GM12892 (cell line): ENCODE measurements at regions not wholly inside any gene's neighbourhood (a gene's known extent, or its start where the extent isn't known, plus 50 kb on each side); places are given as distances from the start of the nearest gene placed in this dataset.
"Not testable (repeated sequence)": the region's sequence is repeated elsewhere in the genome, so short reads cannot be mapped to it uniquely, and the experiment has no call there.

Source experiments
- DNase-seq: peaks from one replicate; pipeline ENCODE4 v3.0.0; 2011; ENCODE audit not compliant: insufficient read length
- FAIRE-seq: peaks from 2 replicates; lab custom pipeline; 2011; peaks lifted over from hg19 to GRCh38; lab: Jason Lieb, UNC
- POLR2A ChIP-seq: IDR thresholded peaks from 2 replicates; pipeline ENCODE4 v1.6.1; 2011; ENCODE audit warnings: low read depth, low read length, control low read depth
- POLR2AphosphoS5 ChIP-seq: IDR thresholded peaks from 2 replicates; pipeline ENCODE4 v1.6.1; 2011; ENCODE audit warnings: low read depth, low read length, control low read depth
- TAF1 ChIP-seq: IDR thresholded peaks from 2 replicates; pipeline ENCODE4 v1.6.1; 2011; ENCODE audit warnings: low read depth, mild to moderate bottlenecking, control low read depth, low read length, borderline replicate concordance

- not testable (repeated sequence) for FAIRE-seq, DNase-seq
Observed at GRCh38 chr1:149635290-149635899, 51.7 kb downstream of the PPIAL4C start.

DNA sequence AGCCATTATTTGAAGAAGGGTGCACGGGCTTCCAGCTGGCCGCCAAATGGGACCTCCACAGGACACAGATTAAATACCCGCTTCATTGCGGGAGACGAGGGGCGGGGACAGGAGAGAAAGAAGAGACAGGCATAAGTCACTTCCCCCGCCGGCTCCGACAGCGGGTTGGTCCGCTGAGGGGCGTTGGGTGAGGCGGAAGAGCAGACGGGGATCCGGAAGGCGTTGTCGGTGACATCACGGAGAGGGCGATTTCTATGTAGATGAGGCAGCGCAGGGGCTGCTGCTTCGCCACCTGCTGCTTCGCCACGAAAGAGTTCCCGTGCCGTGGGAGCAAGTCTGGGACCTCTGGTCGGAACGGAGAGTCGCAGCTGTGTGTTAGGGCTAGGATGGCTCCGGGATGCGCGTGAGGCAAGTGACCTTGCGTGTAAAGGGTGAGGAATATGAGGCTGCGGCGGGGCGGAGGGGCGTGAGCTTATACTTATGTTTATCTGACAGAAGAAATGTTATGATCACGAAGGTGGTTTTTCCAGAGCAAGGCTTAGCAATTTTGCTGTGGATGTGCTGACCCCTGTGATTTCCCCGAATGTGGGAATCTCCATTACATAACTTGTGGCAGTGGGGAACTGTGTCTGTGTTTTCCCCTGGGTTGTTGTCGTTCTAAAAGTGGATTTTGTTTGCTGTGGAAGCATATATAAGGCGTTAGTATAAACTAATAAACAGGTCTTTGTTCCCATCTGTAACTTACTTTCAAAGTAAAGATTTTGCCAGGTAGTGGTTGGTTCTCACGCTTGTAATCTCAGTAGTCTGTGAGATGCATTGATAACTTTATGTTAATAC is 52.9 kb downstream of the PPIAL4C start:
- DNase-seq, FAIRE-seq: not testable (repeated sequence)
- TF ChIP-seq POLR2A (peak; percentile 98), POLR2AphosphoS5 (peak; percentile 100), TAF1 (peak; percentile 43; the same call in 1 of the 2 replicates)

GRCh38 chr1:149638481-149638880 is 54.8 kb downstream of the PPIAL4C start:
- DNase-seq, FAIRE-seq: not testable (repeated sequence)

GRCh38 chr1:149638901-149639658 is 55.4 kb downstream of the PPIAL4C start:
- DNase-seq, FAIRE-seq: not testable (repeated sequence)

GRCh38 chr1:149641179-149641578 is 57.5 kb downstream of the PPIAL4C start:
- not testable (repeated sequence) for DNase-seq, FAIRE-seq

- not testable (repeated sequence) for DNase-seq, FAIRE-seq
Observed at GRCh38 chr1:149644818-149645217, 61.2 kb downstream of the PPIAL4C start.

DNA sequence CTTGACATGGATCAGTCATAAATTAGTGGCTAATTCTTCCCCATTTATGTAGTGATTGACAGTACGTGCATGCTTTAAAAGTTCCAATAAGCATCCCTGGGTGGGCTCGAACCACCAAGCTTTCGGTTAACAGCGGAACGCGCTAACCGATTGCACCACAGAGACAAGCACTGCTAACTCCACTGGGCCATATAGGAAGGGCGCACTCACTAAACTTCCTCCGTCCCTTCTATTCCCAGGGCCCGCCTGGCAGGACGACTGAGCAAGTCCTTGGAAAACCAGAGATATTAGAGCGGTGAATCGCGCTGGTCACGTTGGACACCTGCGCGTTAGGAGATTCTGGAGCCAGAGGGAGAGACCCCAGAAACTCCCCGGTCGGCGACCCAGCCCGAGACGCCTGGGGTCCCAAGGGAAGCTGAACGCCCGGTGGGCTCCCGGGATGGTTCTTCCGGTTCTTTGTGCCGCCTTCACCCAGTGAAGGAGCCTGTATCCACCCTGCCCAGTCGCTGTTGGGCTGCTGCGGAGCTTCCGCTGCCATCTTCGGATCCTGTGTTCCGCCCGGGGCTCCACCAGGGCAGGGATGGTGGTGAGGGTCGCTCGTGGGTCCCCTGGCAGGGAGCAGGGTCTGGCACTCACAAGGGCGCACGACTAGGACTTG is 62.8 kb downstream of the PPIAL4C start:
- not testable (repeated sequence) for FAIRE-seq, DNase-seq

GRCh38 chr1:149647018-149647373 is 63.3 kb downstream of the PPIAL4C start:
- FAIRE-seq, DNase-seq: not testable (repeated sequence)

GRCh38 chr1:149657750-149658149 is 74.1 kb downstream of the PPIAL4C start:
- not testable (repeated sequence) for DNase-seq, FAIRE-seq

DNA sequence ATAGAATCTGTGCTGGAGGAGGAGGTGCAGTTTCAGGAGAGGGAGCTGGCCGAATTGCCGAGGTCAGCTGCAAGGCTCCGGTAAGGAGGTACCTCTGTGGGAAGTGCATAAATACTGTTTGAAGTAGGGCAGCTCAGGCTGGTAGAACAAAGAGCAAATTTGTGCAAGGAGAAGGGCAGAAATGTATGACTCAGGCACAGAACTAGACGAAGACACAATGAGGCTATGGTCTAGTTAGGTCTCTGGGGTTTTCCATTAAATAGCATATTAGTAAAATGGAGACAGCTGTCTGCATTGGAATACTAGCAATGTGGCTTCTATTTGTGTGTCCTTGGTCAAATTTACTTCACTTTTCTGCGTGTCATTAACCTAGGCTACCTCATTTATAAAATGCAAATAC is 74.5 kb downstream of the PPIAL4C start:
- not testable (repeated sequence) for DNase-seq, FAIRE-seq

- not testable (repeated sequence) for FAIRE-seq
Observed at GRCh38 chr1:149664624-149665023, 81.0 kb downstream of the PPIAL4C start.

GRCh38 chr1:149665033-149665432 is 81.4 kb downstream of the PPIAL4C start:
- not testable (repeated sequence) for FAIRE-seq, DNase-seq

More at GRCh38 chr1:149664624-149665023, 81.0 kb downstream of the PPIAL4C start:
- not testable (repeated sequence) for DNase-seq

GRCh38 chr1:149665528-149665927 is 81.9 kb downstream of the PPIAL4C start:
- FAIRE-seq: not testable (repeated sequence)

DNA sequence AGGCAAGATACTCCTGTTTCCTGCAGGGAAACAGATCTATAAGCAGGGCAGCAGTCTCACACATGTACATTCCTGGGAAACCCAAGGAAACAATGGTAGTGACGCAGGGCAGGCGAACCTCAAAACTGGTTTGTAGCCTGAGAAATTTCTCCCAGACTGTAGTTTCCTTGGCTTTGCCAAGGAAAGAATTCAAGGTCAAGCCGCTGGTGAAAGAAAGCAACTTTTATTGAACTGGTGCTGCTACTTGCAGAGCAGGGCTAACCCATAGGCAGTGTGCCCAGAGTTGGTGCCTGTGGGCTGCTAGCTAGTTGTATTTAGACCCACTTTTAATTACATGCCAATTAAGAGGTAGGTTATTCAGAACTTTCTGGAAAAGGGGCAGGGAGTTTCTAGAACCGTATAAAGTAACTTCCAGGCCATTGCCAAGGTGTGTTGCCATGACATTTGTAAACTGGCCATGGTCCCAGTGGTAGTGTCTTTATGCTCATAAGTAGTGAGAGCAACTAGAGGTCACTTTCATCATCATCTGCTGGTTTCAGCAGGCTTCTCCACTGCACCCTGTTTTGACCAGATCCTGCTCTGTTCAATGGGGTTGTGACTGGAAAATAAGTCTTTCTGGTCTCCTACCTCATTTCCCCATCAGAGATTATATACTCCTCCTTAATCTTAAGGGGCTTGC is 89.7 kb downstream of the PPIAL4C start:
- not testable (repeated sequence) for FAIRE-seq, DNase-seq

More at GRCh38 chr1:149665528-149665927, 81.9 kb downstream of the PPIAL4C start:
- DNase-seq: not testable (repeated sequence)

GRCh38 chr1:149674921-149675320 is 91.3 kb downstream of the PPIAL4C start:
- FAIRE-seq: not testable (repeated sequence)

DNA sequence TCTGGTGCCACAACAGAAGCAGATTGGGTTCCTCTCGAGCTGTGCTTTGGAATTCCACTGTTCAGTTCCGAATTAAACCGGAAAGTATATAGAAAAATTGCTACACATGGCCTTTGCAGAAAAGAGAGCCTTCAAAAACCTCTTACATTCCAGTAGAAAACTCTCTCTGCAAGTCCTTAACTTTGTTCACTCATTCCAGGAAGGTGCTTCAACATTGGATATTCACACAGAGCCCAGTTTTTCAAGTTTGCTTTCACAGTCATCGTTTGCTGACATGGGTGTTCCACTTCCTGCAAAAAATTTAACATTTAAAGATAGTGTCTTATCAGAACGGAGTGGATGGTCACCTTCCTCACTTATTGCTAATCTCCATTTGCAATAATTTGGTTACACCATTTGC is 93.7 kb downstream of the PPIAL4C start:
- DNase-seq, FAIRE-seq: not testable (repeated sequence)

More at GRCh38 chr1:149674921-149675320, 91.3 kb downstream of the PPIAL4C start:
- DNase-seq: not testable (repeated sequence)

DNA sequence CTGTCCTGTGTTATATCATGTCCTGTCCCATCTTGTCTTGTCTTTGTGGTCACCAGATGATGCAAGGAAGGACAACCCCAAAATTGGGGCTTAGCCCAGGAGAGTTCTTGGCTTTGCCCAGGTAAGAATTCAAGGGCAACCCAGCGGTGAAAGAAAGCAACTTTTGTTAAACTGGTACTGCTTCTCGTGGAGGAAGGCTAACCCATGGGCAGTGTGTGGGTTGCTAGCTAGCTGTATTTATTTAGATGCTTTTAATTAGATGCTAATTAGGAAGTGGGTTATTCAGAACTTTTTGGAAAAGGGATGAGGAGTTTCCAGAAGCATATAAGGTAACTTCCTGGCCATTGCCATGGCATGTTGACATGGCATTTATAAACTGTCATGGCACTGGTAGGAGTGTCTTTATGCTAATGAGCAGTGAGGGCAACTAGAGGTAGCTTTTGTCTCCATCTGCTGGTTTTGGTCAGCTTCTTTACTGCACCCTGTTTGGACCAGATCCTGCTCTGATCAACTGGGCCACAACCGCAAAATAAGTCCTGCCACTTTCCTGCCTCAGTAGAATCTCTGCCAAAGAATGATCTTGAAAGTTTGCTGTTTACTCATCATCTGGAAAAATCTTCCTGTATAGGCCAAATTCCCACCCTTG is 95.8 kb upstream of the FCGR1A start:
- DNase-seq, FAIRE-seq: not testable (repeated sequence)

DNA sequence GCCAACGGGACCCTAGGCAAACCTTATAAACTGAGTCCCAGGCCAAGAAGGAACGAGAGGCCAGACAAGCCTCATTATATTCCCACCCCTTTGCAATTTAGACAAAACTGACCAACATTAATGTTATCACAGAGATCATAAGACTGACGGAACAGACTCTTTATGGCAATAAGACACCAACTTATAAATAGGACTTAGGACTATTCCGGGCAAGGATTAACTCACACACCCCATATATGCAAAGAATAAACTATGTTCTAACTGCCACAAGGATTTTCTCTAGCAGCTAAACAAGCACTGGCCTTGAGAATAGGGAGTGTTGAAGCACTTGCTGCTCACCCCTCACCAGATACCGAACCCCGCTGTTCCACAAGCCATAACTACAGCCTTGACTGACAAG is 91.1 kb upstream of the FCGR1A start:
- FAIRE-seq, DNase-seq: not testable (repeated sequence)
